ENCODE measurements at regions not wholly inside any gene's neighbourhood (a gene's known extent, or its start where the extent isn't known, plus 50 kb on each side); places are given as distances from the start of the nearest gene placed in this dataset.

GRCh38 chr10:124153023-124153826 lies 59.8 kb upstream of the CHST15 start:
- TF ChIP-seq ZNF114 (CRISPR knock-in tag; IDR thresholded peaks at IDR 0.05): no peak
- no peak for TF ChIP-seq EZH2phosphoT487 (IDR thresholded peaks at IDR 0.05; ENCODE audit: unreplicated experiment)
- no peak for TF ChIP-seq JUNB (IDR thresholded peaks at IDR 0.05; ENCODE audit: unreplicated experiment)
- TF ChIP-seq REST (IDR thresholded peaks at IDR 0.05; ENCODE audit: unreplicated experiment): no peak
- no peak for TF ChIP-seq EZH2 (IDR thresholded peaks at IDR 0.05; ENCODE audit: low read depth, unreplicated experiment)
- Histone ChIP-seq H3K4me1 (ENCODE audit: insufficient read depth) (peaks cover 11% of the 10 kb centered on the region), H3F3A (replicated peaks; ENCODE audit: low read depth) (no peaks in the 10 kb centered on the region), H3K4me2 (no peak overlapping the region), H2AFZ (peak overlapping the region; percentile 59), H3K9me2 (ENCODE audit: insufficient read depth) (no peaks in the 10 kb centered on the region), H3K27me3 (ENCODE audit: insufficient read depth) (no peaks in the 10 kb centered on the region), H3K79me2 (replicated peaks; ENCODE audit: insufficient read depth) (no peaks in the 10 kb centered on the region), H3K27ac (ENCODE audit: low read depth) (no peak overlapping the region), H3K4me3 (no peak overlapping the region), H4K20me1 (replicated peaks; ENCODE audit: insufficient read depth) (no peaks in the 10 kb centered on the region), H3K36me3 (ENCODE audit: insufficient read depth) (no peaks in the 10 kb centered on the region)
- ATAC-seq (peak; percentile 37), DNase-seq (ENCODE audit: low spot score) (peak; percentile 23)
- Mint-ChIP-seq H3K36me3 (ENCODE audit: low read depth) (peaks cover 8% of the 10 kb centered on the region; the same call in 2 of the 3 replicates), H3K9me3 (peaks cover 10% of the 10 kb centered on the region), H3K4me1 (peaks cover 18% of the 10 kb centered on the region), H3K4me3 (no peak overlapping the region), H3K27ac (no peak overlapping the region), H3K27me3 (ENCODE audit: insufficient read depth, low read depth, poor library complexity) (peaks cover 1% of the 10 kb centered on the region)

GRCh38 chr10:124152139-124153022 lies 59.0 kb upstream of the CHST15 start:
- DNase-seq (ENCODE audit: low spot score) (no peak), ATAC-seq (peak; percentile 34)
- H3K36me3 ChIP-seq (ENCODE audit: insufficient read depth): no peaks in the 10 kb centered on the region
- peaks cover 2% of the 10 kb centered on the region for H3K27me3 Mint-ChIP-seq (ENCODE audit: insufficient read depth, low read depth, poor library complexity)
- H3K27ac ChIP-seq (ENCODE audit: low read depth): no peak overlapping the region
- peaks cover 3% of the 10 kb centered on the region for H3K9me3 Mint-ChIP-seq
- H3K9me2 ChIP-seq (ENCODE audit: insufficient read depth): no peaks in the 10 kb centered on the region; the same call in 1 of the 2 replicates
- H3K4me1 Mint-ChIP-seq: peaks cover 18% of the 10 kb centered on the region
- no peaks in the 10 kb centered on the region for H4K20me1 ChIP-seq (replicated peaks; ENCODE audit: insufficient read depth)
- H3K36me3 Mint-ChIP-seq (ENCODE audit: low read depth): peaks cover 1% of the 10 kb centered on the region; the same call in 1 of the 3 replicates
- peaks cover 11% of the 10 kb centered on the region for H3K4me1 ChIP-seq (ENCODE audit: insufficient read depth)
- H2AFZ ChIP-seq: peak overlapping the region; percentile 59
- H3K27me3 ChIP-seq (ENCODE audit: insufficient read depth): no peaks in the 10 kb centered on the region
- H3K27ac Mint-ChIP-seq: no peak overlapping the region
- H3K4me2 ChIP-seq: no peak overlapping the region
- H3K4me3 Mint-ChIP-seq: no peak overlapping the region
- H3F3A ChIP-seq (replicated peaks; ENCODE audit: low read depth): no peaks in the 10 kb centered on the region
- no peak overlapping the region for H3K4me3 ChIP-seq
- no peaks in the 10 kb centered on the region for H3K79me2 ChIP-seq (replicated peaks; ENCODE audit: insufficient read depth)
- no peak for TF ChIP-seq REST (IDR thresholded peaks at IDR 0.05; ENCODE audit: unreplicated experiment)
- TF ChIP-seq STAT1 (IDR thresholded peaks at IDR 0.05; ENCODE audit: unreplicated experiment): no peak
- no peak for TF ChIP-seq ZNF331 (CRISPR knock-in tag; IDR thresholded peaks at IDR 0.05; ENCODE audit: low read depth)
- TF ChIP-seq EZH2 (IDR thresholded peaks at IDR 0.05; ENCODE audit: low read depth, unreplicated experiment): no peak
- no peak for TF ChIP-seq CREB1 (CRISPR knock-in tag; IDR thresholded peaks at IDR 0.05; ENCODE audit: low read depth)
- no peak for TF ChIP-seq EZH2phosphoT487 (IDR thresholded peaks at IDR 0.05; ENCODE audit: unreplicated experiment)
- no peak for TF ChIP-seq JUNB (IDR thresholded peaks at IDR 0.05; ENCODE audit: unreplicated experiment)
